HG02798 (cell line): ENCODE measurements at regions not wholly inside any gene's neighbourhood (a gene's known extent, or its start where the extent isn't known, plus 50 kb on each side); places are given as distances from the start of the nearest gene placed in this dataset.
"Not testable (repeated sequence)": the region's sequence is repeated elsewhere in the genome, so short reads cannot be mapped to it uniquely, and the experiment has no call there.

ENCODE experiments used
- ATAC-seq: cut with Tn5 transposase; IDR thresholded peaks from one replicate; pipeline ENCODE4 v1.9.1; 2021; ENCODE audit warnings: mild to moderate bottlenecking; ENCODE audit not compliant: unreplicated experiment, poor library complexity

DNA sequence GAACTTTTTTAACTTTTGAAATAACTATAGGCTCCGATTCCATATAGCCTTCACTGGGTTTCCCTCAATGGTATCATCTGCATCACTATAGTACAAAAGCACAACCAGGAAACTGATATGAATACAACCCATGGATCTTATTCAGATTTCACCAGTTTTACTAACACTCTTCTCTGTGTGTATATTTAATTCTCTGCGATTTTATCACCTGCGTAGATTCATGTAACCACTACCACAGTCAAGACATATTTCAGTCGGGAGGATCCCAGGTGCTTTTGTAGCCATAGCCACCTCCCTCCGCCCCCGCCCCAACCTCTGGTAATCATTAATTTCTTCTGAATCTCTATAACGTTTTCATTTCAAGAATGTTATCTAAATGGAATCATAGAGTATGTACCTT is 82.8 kb upstream of the C7orf33 start:
- no peak for ATAC-seq

DNA sequence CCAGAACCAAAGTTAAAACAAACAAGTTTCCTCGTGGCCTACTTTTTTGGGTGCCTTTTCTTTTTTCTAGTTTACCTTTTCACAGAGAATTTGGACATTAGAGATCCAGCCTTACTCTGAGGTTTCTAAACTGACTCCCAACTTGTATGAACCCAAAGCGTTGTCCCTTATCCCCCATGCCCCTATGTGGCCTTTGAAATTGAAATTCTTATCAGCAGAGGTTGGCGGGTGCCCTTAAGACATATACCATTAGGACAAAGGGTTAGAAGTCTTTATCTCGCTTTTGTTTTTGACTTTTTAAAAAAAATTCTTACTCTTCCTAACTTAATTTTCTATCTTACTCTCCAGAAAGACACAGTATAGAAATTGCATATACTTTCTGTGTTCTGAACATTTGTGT is 76.3 kb upstream of the C7orf33 start:
- ATAC-seq, result no peak

DNA sequence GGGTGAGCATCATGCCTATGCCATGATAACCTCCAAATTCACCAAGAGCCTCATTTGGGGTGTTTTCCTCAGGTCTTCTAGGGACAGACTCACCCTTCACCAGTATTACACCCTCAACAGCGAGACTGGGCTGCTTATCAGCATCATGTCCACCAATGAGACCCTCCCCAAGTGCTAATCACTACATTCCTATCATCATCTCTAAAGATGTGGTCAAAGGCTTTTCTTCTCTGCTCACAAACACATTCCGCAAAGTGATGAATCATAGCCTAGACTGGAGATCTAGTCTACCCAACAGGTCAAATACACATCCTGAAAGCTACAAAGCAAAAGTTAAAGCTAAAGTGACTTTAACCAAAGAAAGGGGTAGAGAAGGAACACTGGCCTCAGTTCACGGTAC is 75.3 kb upstream of the C7orf33 start:
- no peak for ATAC-seq

DNA sequence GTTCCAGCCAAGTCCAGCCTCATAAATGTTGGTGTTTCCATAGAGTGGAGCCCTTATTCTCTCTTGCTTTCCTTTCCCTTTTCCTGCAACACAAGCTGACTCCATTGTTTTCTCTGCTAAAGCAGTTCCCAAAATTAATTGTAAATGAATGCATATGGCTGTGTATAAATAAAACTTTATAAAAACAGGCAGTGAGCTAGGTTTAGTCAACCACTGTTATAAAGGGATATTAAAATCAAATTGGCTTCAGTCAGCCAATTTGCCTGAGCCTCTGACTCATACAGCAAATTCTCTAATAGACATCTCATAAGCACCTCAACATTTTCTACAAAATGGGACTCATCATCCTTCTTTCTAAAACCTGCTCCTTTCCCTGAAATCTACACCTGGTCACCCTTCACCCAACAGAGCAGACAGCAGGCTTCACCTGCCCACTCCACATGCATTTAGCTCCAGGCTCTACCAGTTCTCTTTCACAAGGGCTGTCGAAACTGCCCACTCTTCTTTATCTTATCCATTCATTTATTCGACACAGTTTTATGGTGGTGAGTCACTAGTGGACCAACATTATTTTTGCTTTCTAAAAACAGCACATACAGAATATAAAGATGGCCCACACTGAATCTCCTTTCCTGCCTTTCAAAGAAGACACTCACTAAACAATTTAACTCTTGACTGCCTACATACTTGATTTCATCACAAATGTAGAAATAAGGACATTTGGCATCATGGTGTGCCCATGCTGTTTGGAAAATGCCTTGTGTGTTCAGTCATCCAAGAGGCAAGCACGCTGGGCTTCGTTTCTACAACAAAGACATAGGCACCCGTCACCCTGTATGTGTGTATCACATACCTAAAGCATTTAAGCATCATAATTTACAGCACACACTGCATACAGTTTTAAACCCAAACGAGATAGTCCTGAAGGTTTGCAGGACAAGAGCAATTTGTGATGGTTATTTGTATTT is 74.6 kb upstream of the C7orf33 start:
- ATAC-seq, result no peak

DNA sequence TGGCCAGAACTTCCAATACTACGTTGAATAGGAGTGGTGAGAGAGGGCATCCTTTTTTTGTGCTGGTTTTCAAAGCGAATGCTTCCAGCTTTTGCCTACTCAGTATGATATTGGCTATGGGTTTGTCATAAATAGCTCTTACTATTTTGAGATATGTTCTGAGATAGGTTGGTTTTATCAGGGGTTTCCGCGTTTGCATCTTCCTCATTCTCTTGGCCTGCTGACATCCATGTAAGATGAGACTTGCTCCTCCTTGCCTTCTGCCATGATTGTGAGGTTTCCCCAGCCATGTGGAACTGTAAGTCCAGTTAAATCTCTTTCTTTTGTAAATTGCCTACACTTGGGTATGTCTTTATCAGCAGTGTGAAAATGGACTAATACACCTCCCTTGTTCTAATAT is 71.2 kb upstream of the C7orf33 start:
- not testable (repeated sequence) for ATAC-seq

DNA sequence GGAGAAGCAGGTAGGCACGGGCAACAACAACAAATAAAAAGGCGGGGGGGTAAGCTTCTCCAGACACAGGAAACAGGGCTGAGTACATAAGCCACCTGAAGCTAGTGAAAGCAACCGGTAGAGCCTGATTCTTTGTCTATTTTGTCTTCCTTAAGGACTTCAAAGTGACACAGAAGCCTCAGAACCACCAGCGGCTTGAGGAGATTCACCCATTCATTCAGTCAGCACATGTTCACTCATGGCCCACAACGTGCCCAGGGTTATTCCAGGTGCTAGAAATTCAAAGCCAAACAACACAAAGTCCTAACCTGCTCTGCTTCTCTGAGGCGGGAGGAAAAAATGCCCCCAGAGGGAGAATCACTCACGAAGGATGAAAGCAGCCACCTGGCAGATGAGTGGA is 69.3 kb upstream of the C7orf33 start:
- no peak for ATAC-seq

DNA sequence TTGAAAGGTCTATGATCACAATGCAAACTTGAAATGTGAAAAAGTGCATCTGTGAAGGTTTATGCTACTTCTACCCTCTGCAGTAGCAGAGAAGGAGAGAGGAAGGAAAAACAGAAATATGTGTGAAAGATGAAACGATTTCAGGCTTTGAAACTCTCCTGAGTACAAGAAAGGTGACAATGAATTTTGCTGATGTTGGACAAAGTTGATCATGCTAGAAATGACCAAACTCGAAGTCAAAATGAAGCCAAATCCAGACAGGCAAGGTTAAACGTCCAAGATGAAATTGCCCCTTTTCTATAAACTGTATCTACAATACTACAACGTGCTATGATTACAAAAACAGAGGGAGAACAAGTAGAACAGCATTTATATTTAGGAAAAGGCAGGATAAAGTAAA is 67.0 kb upstream of the C7orf33 start:
- no peak for ATAC-seq

DNA sequence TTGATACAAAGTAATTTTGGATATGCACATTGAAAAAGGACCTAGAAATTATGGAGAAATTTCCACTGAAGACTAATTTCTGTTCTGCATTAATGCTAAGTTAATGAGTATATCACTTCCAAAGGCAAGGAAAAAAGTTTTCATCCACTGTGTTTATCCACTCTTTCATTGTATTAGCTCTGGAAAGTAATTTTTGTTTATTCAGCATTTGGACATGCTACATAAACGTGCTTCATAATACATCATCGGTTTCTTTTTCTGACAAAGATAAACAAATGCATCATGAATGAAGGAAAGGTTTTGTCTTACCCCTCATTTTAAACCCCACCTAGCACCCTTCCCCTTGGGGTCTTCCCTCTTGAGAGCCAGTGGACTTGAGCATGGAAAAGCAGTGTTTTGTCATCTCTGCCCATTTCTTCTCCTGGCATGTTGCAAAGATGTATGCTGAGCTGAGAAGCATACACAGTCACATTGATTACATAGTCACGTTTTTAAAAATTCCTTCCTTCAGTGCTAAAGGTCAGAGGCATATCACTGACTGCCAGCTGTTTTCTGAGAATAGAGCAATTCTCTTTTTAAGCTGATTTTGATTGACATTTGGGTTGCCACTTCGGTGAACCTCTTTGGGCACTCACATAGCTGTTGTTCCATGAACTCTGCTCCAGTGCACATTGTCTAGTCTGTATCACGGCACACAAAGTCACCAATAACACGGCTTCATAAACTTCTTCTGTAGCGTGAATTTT is 65.9 kb upstream of the C7orf33 start:
- ATAC-seq, result no peak

DNA sequence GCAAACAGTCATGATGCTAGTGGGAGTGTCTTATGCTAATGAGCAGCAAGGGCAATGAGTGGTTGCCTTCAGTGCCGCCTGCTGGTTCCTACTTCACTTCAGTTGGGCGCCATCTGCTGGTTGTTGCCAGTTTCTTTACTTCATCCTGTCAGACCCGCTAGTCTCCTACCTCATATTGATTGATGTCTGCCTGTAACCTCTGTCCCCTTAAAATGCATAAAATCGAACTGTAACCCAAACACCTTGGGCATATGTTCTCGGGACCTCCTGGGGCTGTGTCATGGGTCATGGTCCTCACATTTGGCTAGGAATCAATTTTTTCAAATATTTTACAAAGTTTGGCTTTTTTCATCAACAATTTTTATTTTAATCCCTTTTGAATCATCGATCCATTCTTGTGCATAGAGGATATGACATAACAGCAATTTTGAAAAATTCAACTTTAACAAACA is 62.8 kb upstream of the C7orf33 start:
- peak; percentile 99 for ATAC-seq

DNA sequence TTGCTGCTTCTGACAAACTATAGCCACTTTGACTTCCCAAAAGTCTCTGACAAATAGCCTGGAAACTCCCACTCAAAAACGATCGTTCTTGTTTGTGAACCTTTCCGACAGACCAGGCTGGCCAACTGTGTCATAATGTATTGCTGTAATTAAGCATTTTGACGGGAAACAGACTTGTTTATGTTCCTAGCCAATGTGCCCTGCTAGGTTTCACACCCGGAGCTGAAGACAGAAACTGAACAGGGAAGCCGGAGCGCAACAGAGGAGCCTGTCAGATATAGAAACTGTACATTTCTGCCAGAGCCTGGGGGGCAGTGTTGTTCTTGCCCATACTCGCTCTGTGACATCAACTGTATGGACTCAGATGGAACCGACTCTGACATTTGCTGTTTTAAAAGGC is 55.3 kb upstream of the C7orf33 start:
- peak; percentile 66 for ATAC-seq

DNA sequence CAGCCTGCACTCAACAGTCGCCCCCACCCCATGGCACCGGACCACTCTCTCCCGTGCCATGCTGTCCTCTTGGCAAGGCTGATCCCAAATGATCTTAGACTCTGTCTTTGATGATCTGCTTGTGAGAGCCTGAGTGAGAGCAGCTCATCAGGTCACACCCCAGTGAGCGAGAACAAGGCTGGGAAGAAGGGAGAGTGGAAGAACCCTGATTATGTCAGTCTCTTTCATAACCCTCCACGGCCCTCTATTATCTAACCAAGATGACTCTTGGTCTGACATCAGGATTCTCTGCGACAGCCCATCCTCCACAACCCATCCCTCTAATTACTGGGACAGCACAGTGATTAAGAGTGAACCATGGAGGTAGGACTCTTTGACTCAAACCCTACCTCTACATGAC is 53.1 kb upstream of the C7orf33 start:
- no peak for ATAC-seq

DNA sequence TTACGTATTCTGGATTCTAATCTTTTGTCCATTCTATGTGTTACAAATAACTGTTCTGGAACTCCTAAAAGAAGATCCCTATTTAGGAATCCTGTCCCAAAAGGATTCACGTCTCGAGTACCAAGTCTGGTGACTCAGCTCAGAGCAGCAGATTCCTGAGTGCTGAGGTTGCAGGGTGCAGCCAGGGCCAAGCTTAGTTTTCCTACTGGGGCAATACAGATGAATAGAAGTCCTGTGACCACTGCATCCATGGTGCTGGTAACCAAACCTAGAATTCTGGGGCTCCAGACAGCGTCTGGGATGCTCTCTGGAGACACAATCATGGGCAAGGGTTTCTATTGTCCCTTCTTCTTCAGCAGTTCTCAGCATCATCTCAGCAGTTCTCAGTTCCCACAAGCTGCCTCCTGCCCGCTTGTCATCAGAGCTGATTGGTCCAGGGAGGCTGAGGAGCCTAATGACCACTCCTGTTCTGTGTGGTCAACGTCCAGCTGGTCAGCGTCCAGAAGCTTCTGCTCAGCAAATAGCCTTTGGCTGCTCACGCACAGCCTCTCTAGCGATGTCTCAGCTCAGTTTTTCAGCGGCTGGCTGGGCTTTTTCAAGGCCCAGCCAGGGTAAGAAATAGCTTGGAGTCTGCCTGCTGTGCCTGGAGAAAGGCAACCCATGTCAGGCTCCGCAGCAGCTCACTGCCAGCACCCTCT is 50.4 kb upstream of the C7orf33 start:
- ATAC-seq, result no peak
